Fibroblast of upper back skin (primary cell): ENCODE measurements at regions not wholly inside any gene's neighbourhood (a gene's known extent, or its start where the extent isn't known, plus 50 kb on each side); places are given as distances from the start of the nearest gene placed in this dataset.
"Not testable (repeated sequence)": the region's sequence is repeated elsewhere in the genome, so short reads cannot be mapped to it uniquely, and the experiment has no call there.

Experiments
- DNase-seq: peaks from one replicate; pipeline ENCODE4 v3.0.0-alpha.2; 2013

- DNase-seq = no peak
These were observed 50.7 kb upstream of the VPREB1 start for GRCh38 chr22:22193923-22194322.

- DNase-seq = not testable (repeated sequence)
These were observed 51.1 kb upstream of the VPREB1 start for GRCh38 chr22:22193462-22193861.

- DNase-seq = not testable (repeated sequence)
These were observed 51.6 kb upstream of the VPREB1 start for GRCh38 chr22:22193006-22193405.

GRCh38 chr22:22189796-22190195, 54.8 kb upstream of the VPREB1 start:
- DNase-seq = not testable (repeated sequence)

GRCh38 chr22:22187863-22188262, 56.7 kb upstream of the VPREB1 start:
- DNase-seq = not testable (repeated sequence)

- DNase-seq = no peak
These were observed 57.3 kb upstream of the VPREB1 start for GRCh38 chr22:22187299-22187698.

GRCh38 chr22:22185844-22186499, 58.6 kb upstream of the VPREB1 start:
- DNase-seq = no peak

- no peak for DNase-seq
These were observed 59.4 kb upstream of the VPREB1 start for GRCh38 chr22:22185217-22185616.

- DNase-seq = no peak
These were observed 60.2 kb upstream of the VPREB1 start for GRCh38 chr22:22184277-22184807.

GRCh38 chr22:22182990-22183264, 61.7 kb upstream of the VPREB1 start:
- no peak for DNase-seq

- no peak for DNase-seq
These were observed 62.2 kb upstream of the VPREB1 start for GRCh38 chr22:22182218-22182989.

GRCh38 chr22:22181341-22181850, 63.2 kb upstream of the VPREB1 start:
- DNase-seq = no peak

- DNase-seq = no peak
These were observed 63.8 kb upstream of the VPREB1 start for GRCh38 chr22:22180738-22181285.

GRCh38 chr22:22179858-22180257, 64.7 kb upstream of the VPREB1 start:
- DNase-seq = no peak

- no peak for DNase-seq
These were observed 65.6 kb upstream of the VPREB1 start for GRCh38 chr22:22178992-22179391.

- DNase-seq = no peak
These were observed 66.1 kb upstream of the VPREB1 start for GRCh38 chr22:22178355-22178965.

- no peak for DNase-seq
These were observed 67.5 kb upstream of the VPREB1 start for GRCh38 chr22:22176929-22177616.

- not testable (repeated sequence) for DNase-seq
These were observed 71.5 kb upstream of the VPREB1 start for GRCh38 chr22:22172896-22173628.

GRCh38 chr22:22171357-22172218, 73.0 kb upstream of the VPREB1 start:
- no peak for DNase-seq

- no peak for DNase-seq
These were observed 74.7 kb upstream of the VPREB1 start for GRCh38 chr22:22169923-22170322.
